Trophoblast cell (in vitro differentiated cells and primary cell): ENCODE measurements at regions not wholly inside any gene's neighbourhood (a gene's known extent, or its start where the extent isn't known, plus 50 kb on each side); places are given as distances from the start of the nearest gene placed in this dataset.

Source experiments
- DNase-seq, 2 donors: peaks; one replicate each; pipeline ENCODE4 v3.0.0-alpha.2; 2016
- H2AFZ ChIP-seq: 2 replicates; pipeline ENCODE4 v1.6.1; 2013; ENCODE audit warnings: low read length, moderate library complexity, mild to moderate bottlenecking; ENCODE audit not compliant: insufficient read depth, poor library complexity
- H2AK5ac ChIP-seq: 2 replicates; pipeline ENCODE4 v1.6.1; 2013; ENCODE audit warnings: mild to moderate bottlenecking, low read length
- H2BK120ac ChIP-seq: 2 replicates; pipeline ENCODE4 v1.6.1; 2013; ENCODE audit warnings: low read length, mild to moderate bottlenecking, moderate library complexity; ENCODE audit not compliant: insufficient read depth, poor library complexity
- H2BK12ac ChIP-seq: 2 replicates; pipeline ENCODE4 v1.6.1; 2013; ENCODE audit warnings: mild to moderate bottlenecking, low read length, moderate library complexity
- H2BK5ac ChIP-seq: 2 replicates; pipeline ENCODE4 v1.6.1; 2013; ENCODE audit warnings: low read length, low read depth, moderate library complexity, mild to moderate bottlenecking; ENCODE audit not compliant: poor library complexity
- H3K14ac ChIP-seq: 2 replicates; pipeline ENCODE4 v1.6.1; 2013; ENCODE audit warnings: mild to moderate bottlenecking, low read length
- H3K18ac ChIP-seq: 2 replicates; pipeline ENCODE4 v1.6.1; 2013; ENCODE audit warnings: mild to moderate bottlenecking, low read length
- H3K23ac ChIP-seq: 2 replicates; pipeline ENCODE4 v1.6.1; 2013; ENCODE audit warnings: low read length
- H3K27ac ChIP-seq: 2 replicates; pipeline ENCODE4 v1.5.1; 2013; ENCODE audit warnings: low read depth, mild to moderate bottlenecking, inconsistent platforms, low read length, moderate library complexity
- H3K27me3 ChIP-seq: 2 replicates; pipeline ENCODE4 v1.6.1; 2013; ENCODE audit warnings: inconsistent platforms, mild to moderate bottlenecking, low read length, moderate library complexity; ENCODE audit not compliant: insufficient read depth
- H3K36me3 ChIP-seq, 2 experiments: 1 replicate in 1 of 2; 2 replicates in 1 of 2; pipeline ENCODE4 v1.6.1; 2013; ENCODE audit warnings: low read length in 2 of 2, mild to moderate bottlenecking in 2 of 2, moderate library complexity in 1 of 2; ENCODE audit not compliant: insufficient read depth in 2 of 2, control insufficient read depth in 1 of 2
- H3K4ac ChIP-seq: 2 replicates; pipeline ENCODE4 v1.6.1; 2013; ENCODE audit warnings: low read depth, mild to moderate bottlenecking, low read length, moderate library complexity
- H3K4me1 ChIP-seq, 2 experiments: 1 replicate in 1 of 2; 2 replicates in 1 of 2; pipeline ENCODE4 v1.6.1; 2013; ENCODE audit warnings: low read length in 2 of 2, mild to moderate bottlenecking in 2 of 2, moderate library complexity in 1 of 2; ENCODE audit not compliant: insufficient read depth in 2 of 2, control insufficient read depth in 1 of 2
- H3K4me2 ChIP-seq: 2 replicates; pipeline ENCODE4 v1.6.1; 2013; ENCODE audit warnings: inconsistent platforms, mild to moderate bottlenecking, low read length, moderate library complexity
- H3K4me3 ChIP-seq: 2 replicates; pipeline ENCODE4 v1.5.1; 2013; ENCODE audit warnings: mild to moderate bottlenecking, low read depth, low read length, inconsistent platforms
- H3K79me1 ChIP-seq: one replicate; pipeline ENCODE4 v1.6.1; 2013; ENCODE audit warnings: low read length
- H3K79me2 ChIP-seq: 2 replicates; pipeline ENCODE4 v1.6.1; 2013; ENCODE audit warnings: low read length, mild to moderate bottlenecking; ENCODE audit not compliant: control insufficient read depth, insufficient read depth, poor library complexity
- H3K9ac ChIP-seq: 2 replicates; pipeline ENCODE4 v1.6.1; 2013; ENCODE audit warnings: mild to moderate bottlenecking, low read length
- H3K9me3 ChIP-seq: 2 replicates; pipeline ENCODE4 v1.6.1; 2013; ENCODE audit warnings: low read depth, mild to moderate bottlenecking, control low read depth, inconsistent platforms, low read length; ENCODE audit not compliant: insufficient read depth
- H4K12ac ChIP-seq: 2 replicates; pipeline ENCODE4 v1.6.1; 2013; ENCODE audit warnings: low read depth, mild to moderate bottlenecking, low read length, moderate library complexity
- H4K8ac ChIP-seq: 2 replicates; pipeline ENCODE4 v1.6.1; 2013; ENCODE audit warnings: low read depth, mild to moderate bottlenecking, low read length, moderate library complexity
- H4K91ac ChIP-seq: one replicate; pipeline ENCODE4 v1.6.1; 2013; ENCODE audit warnings: low read depth, mild to moderate bottlenecking, low read length, moderate library complexity
- WGBS: extraction: QIAGEN DNeasy Blood & Tissue Kit; methylation state at CpG from one replicate; pipeline ENCODE4 v1.1.7; 2013; ENCODE audit warnings: missing lambda C conversion rate; ENCODE audit not compliant: insufficient read length, insufficient coverage; ENCODE audit errors: extremely low coverage; 5-methylcytosine and 5-hydroxymethylcytosine counted together

GRCh38 chr10:2890093-2890492, 177.3 kb upstream of the PFKP start:
- Histone ChIP-seq H3K79me2 (no peaks in the 10 kb centered on the region), H4K91ac (no peak overlapping the region), H3K4ac (no peak overlapping the region), H2AK5ac (no peak overlapping the region), H2BK120ac (no peak overlapping the region), H2BK12ac (no peak overlapping the region), H3K9ac (no peak overlapping the region), H3K27me3 (no peaks in the 10 kb centered on the region), H3K23ac (no peak overlapping the region), H3K18ac (no peak overlapping the region), H4K12ac (no peak overlapping the region), H3K79me1 (no peaks in the 10 kb centered on the region), H3K27ac (no peak overlapping the region), H3K4me2 (no peak overlapping the region), H3K14ac (no peak overlapping the region), H3K4me3 (no peak overlapping the region), H3K4me1 (no peaks in the 10 kb centered on the region), H3K9me3 (peaks cover 7% of the 10 kb centered on the region), H4K8ac (no peak overlapping the region), H3K36me3 (no peaks in the 10 kb centered on the region), H2BK5ac (no peak overlapping the region), H2AFZ (no peak overlapping the region)
- DNase-seq: no peak
- WGBS: no CpG with 5 or more reads among the region's 23 CpGs

GRCh38 chr10:2888403-2889004, 178.8 kb upstream of the PFKP start:
- Histone ChIP-seq H3K18ac (no peak overlapping the region), H3K4me1 (no peaks in the 10 kb centered on the region), H2BK120ac (no peak overlapping the region), H3K4me3 (peak overlapping the region; percentile 27), H3K27ac (no peak overlapping the region), H3K4ac (no peak overlapping the region), H3K79me1 (no peaks in the 10 kb centered on the region), H3K27me3 (no peaks in the 10 kb centered on the region), H3K36me3 (no peaks in the 10 kb centered on the region), H2AFZ (no peak overlapping the region), H4K91ac (no peak overlapping the region), H3K23ac (peak overlapping the region; percentile 66), H3K14ac (no peak overlapping the region), H2AK5ac (no peak overlapping the region), H4K8ac (no peak overlapping the region), H3K9ac (no peak overlapping the region), H3K4me2 (no peak overlapping the region), H2BK12ac (no peak overlapping the region), H3K9me3 (peaks cover 7% of the 10 kb centered on the region), H2BK5ac (no peak overlapping the region), H3K79me2 (no peaks in the 10 kb centered on the region), H4K12ac (no peak overlapping the region)
- no CpG with 5 or more reads among the region's 14 CpGs for WGBS
- DNase-seq: no peak

GRCh38 chr10:2887391-2888070, 179.8 kb upstream of the PFKP start:
- H3K79me2 ChIP-seq: no peaks in the 10 kb centered on the region
- no peaks in the 10 kb centered on the region for H3K27me3 ChIP-seq
- H3K4ac ChIP-seq: no peak overlapping the region
- no peak overlapping the region for H2BK5ac ChIP-seq
- H3K14ac ChIP-seq: no peak overlapping the region
- no peaks in the 10 kb centered on the region for H3K4me1 ChIP-seq
- H2BK12ac ChIP-seq: no peak overlapping the region
- H2AFZ ChIP-seq: no peak overlapping the region
- H3K79me1 ChIP-seq: no peaks in the 10 kb centered on the region
- H2BK120ac ChIP-seq: no peak overlapping the region
- no peak overlapping the region for H3K4me2 ChIP-seq
- no peak overlapping the region for H4K12ac ChIP-seq
- H2AK5ac ChIP-seq: no peak overlapping the region
- H3K4me3 ChIP-seq: no peak overlapping the region
- no peak overlapping the region for H3K18ac ChIP-seq
- no peak overlapping the region for H3K27ac ChIP-seq
- no peaks in the 10 kb centered on the region for H3K36me3 ChIP-seq
- H4K8ac ChIP-seq: no peak overlapping the region
- H3K9ac ChIP-seq: no peak overlapping the region
- no CpG with 5 or more reads among the region's 12 CpGs for WGBS
- DNase-seq: no peak
- no peak overlapping the region for H4K91ac ChIP-seq
- no peak overlapping the region for H3K23ac ChIP-seq
- H3K9me3 ChIP-seq: peaks cover 7% of the 10 kb centered on the region

GRCh38 chr10:2886662-2887061, 180.7 kb upstream of the PFKP start:
- no peaks in the 10 kb centered on the region for H3K79me1 ChIP-seq
- H2AK5ac ChIP-seq: no peak overlapping the region
- H3K9me3 ChIP-seq: peaks cover 7% of the 10 kb centered on the region
- H2BK12ac ChIP-seq: no peak overlapping the region
- no peaks in the 10 kb centered on the region for H3K36me3 ChIP-seq
- no peaks in the 10 kb centered on the region for H3K4me1 ChIP-seq
- no peaks in the 10 kb centered on the region for H3K27me3 ChIP-seq
- no peak overlapping the region for H4K12ac ChIP-seq
- no CpG with 5 or more reads among the region's 12 CpGs for WGBS
- no peak overlapping the region for H4K91ac ChIP-seq
- no peak overlapping the region for H3K18ac ChIP-seq
- DNase-seq: no peak
- no peak overlapping the region for H3K4me2 ChIP-seq
- H2BK5ac ChIP-seq: no peak overlapping the region
- no peak overlapping the region for H4K8ac ChIP-seq
- no peak overlapping the region for H3K4me3 ChIP-seq
- no peak overlapping the region for H3K27ac ChIP-seq
- H2AFZ ChIP-seq: no peak overlapping the region
- H2BK120ac ChIP-seq: no peak overlapping the region
- H3K79me2 ChIP-seq: no peaks in the 10 kb centered on the region
- no peak overlapping the region for H3K14ac ChIP-seq
- H3K23ac ChIP-seq: no peak overlapping the region
- H3K4ac ChIP-seq: no peak overlapping the region
- H3K9ac ChIP-seq: no peak overlapping the region
